GM23338 (cell line): ENCODE measurements at regions not wholly inside any gene's neighbourhood (a gene's known extent, or its start where the extent isn't known, plus 50 kb on each side); places are given as distances from the start of the nearest gene placed in this dataset.

Experiments used
- ATAC-seq: fragments of 200-7000 bp; cut with Tn5 transposase; 3 replicates; pipeline ENCODE4 v1.9.1; 2020
- DNase-seq: peaks from one replicate; pipeline ENCODE4 v3.0.0-alpha.2; 2015; ENCODE audit warnings: low spot score
- H2AFZ ChIP-seq: fragments of 200-600 bp; sonication (generic); 2 replicates; pipeline ENCODE4 v1.8.0; 2016; ENCODE audit warnings: antibody characterized with exemption, mild to moderate bottlenecking, moderate library complexity
- H3F3A ChIP-seq: fragments of 200-600 bp; sonication (generic); replicated peaks from 2 replicates; pipeline ENCODE4 v1.8.0; 2017; ENCODE audit warnings: antibody characterized with exemption, mixed run types, low read depth
- H3K27ac ChIP-seq: fragments of 200-600 bp; sonication (generic); 2 replicates; pipeline ENCODE4 v1.6.1; 2016; ENCODE audit warnings: low read depth
- H3K27me3 ChIP-seq: fragments of 200-600 bp; sonication (generic); 2 replicates; pipeline ENCODE4 v1.8.0; 2016; ENCODE audit warnings: mild to moderate bottlenecking, mixed run types, moderate library complexity; ENCODE audit not compliant: insufficient read depth
- H3K36me3 ChIP-seq: fragments of 200-600 bp; sonication (generic); 2 replicates; pipeline ENCODE4 v1.8.0; 2016; ENCODE audit warnings: mild to moderate bottlenecking; ENCODE audit not compliant: insufficient read depth
- H3K4me1 ChIP-seq: fragments of 200-600 bp; sonication (generic); 2 replicates; pipeline ENCODE4 v1.8.0; 2016; ENCODE audit warnings: mild to moderate bottlenecking, moderate library complexity; ENCODE audit not compliant: insufficient read depth
- H3K4me2 ChIP-seq: fragments of 200-600 bp; sonication (generic); 2 replicates; pipeline ENCODE4 v1.7.1; 2017; ENCODE audit warnings: mixed run types
- H3K4me3 ChIP-seq: fragments of 200-600 bp; sonication (generic); 2 replicates; pipeline ENCODE4 v1.6.1; 2016; ENCODE audit warnings: mixed run types
- H3K79me2 ChIP-seq: fragments of 200-600 bp; sonication (generic); replicated peaks from 2 replicates; pipeline ENCODE4 v1.8.0; 2017; ENCODE audit warnings: mild to moderate bottlenecking; ENCODE audit not compliant: insufficient read depth
- H3K9me2 ChIP-seq: fragments of 200-600 bp; sonication (generic); 2 replicates; pipeline ENCODE4 v1.8.0; 2017; ENCODE audit not compliant: insufficient read depth
- H4K20me1 ChIP-seq: fragments of 200-600 bp; sonication (generic); replicated peaks from 2 replicates; pipeline ENCODE4 v1.8.0; 2017; ENCODE audit warnings: mild to moderate bottlenecking; ENCODE audit not compliant: insufficient read depth
- H3K27ac Mint-ChIP-seq: 2 replicates; pipeline ENCODE4 v1.8.0; 2020; ENCODE audit warnings: inconsistent platforms, mild to moderate bottlenecking, moderate library complexity, mixed read lengths
- H3K27me3 Mint-ChIP-seq: 3 replicates; pipeline ENCODE4 v1.8.0; 2022; ENCODE audit warnings: low read depth, mild to moderate bottlenecking, moderate library complexity, mixed read lengths, inconsistent platforms; ENCODE audit not compliant: insufficient read depth, poor library complexity
- H3K36me3 Mint-ChIP-seq: 3 replicates; pipeline ENCODE4 v1.8.0; 2021; ENCODE audit warnings: low read depth, mild to moderate bottlenecking, inconsistent platforms, moderate library complexity, mixed read lengths
- H3K4me1 Mint-ChIP-seq: 3 replicates; pipeline ENCODE4 v1.8.0; 2020; ENCODE audit warnings: mild to moderate bottlenecking, inconsistent platforms, mixed read lengths
- H3K4me3 Mint-ChIP-seq: 3 replicates; pipeline ENCODE4 v1.8.0; 2021; ENCODE audit warnings: moderate library complexity, mild to moderate bottlenecking, inconsistent platforms, mixed read lengths
- H3K9me3 Mint-ChIP-seq: 3 replicates; pipeline ENCODE4 v1.8.0; 2020; ENCODE audit warnings: moderate library complexity, mild to moderate bottlenecking, inconsistent platforms, mixed read lengths
- CREB1 ChIP-seq: fragments of 250-450 bp; sonication (Bioruptor Pico); IDR thresholded peaks from 2 replicates; pipeline ENCODE4 v1.5.0; 2020; ENCODE audit warnings: low read depth, mild to moderate bottlenecking, moderate library complexity
- ETS1 ChIP-seq: IDR thresholded peaks from 2 replicates; pipeline ENCODE4 v1.6.1; 2016; ENCODE audit warnings: antibody characterized with exemption
- EZH2 ChIP-seq: fragments of 200-600 bp; sonication (generic); IDR thresholded peaks from one replicate; pipeline ENCODE4 v1.8.0; 2017; ENCODE audit warnings: antibody characterized with exemption, mild to moderate bottlenecking, low read depth; ENCODE audit not compliant: unreplicated experiment
- EZH2phosphoT487 ChIP-seq: fragments of 200-600 bp; sonication (generic); IDR thresholded peaks from one replicate; pipeline ENCODE4 v1.8.1; 2018; ENCODE audit warnings: antibody characterized with exemption; ENCODE audit not compliant: unreplicated experiment
- JUNB ChIP-seq: IDR thresholded peaks from one replicate; pipeline ENCODE4 v1.6.1; 2016; ENCODE audit warnings: antibody characterized with exemption; ENCODE audit not compliant: unreplicated experiment
- NANOG ChIP-seq: IDR thresholded peaks from 2 replicates; pipeline ENCODE4 v1.6.1; 2016; ENCODE audit warnings: antibody characterized with exemption, borderline replicate concordance
- POLR2AphosphoS5 ChIP-seq: IDR thresholded peaks from 2 replicates; pipeline ENCODE4 v1.6.1; 2016; ENCODE audit warnings: antibody characterized with exemption, low read depth
- REST ChIP-seq: IDR thresholded peaks from one replicate; pipeline ENCODE4 v1.6.1; 2018; ENCODE audit warnings: antibody characterized with exemption; ENCODE audit not compliant: unreplicated experiment
- STAT1 ChIP-seq: IDR thresholded peaks from one replicate; pipeline ENCODE4 v1.6.1; 2016; ENCODE audit warnings: antibody characterized with exemption; ENCODE audit not compliant: unreplicated experiment
- ZNF114 ChIP-seq: fragments of 250-450 bp; sonication (Bioruptor Pico); IDR thresholded peaks from 2 replicates; pipeline ENCODE4 v1.5.0; 2020; ENCODE audit warnings: mild to moderate bottlenecking, moderate library complexity
- ZNF331 ChIP-seq: fragments of 250-450 bp; sonication (Bioruptor Pico); IDR thresholded peaks from 2 replicates; pipeline ENCODE4 v1.5.0; 2020; ENCODE audit warnings: low read depth, mild to moderate bottlenecking, moderate library complexity

DNA sequence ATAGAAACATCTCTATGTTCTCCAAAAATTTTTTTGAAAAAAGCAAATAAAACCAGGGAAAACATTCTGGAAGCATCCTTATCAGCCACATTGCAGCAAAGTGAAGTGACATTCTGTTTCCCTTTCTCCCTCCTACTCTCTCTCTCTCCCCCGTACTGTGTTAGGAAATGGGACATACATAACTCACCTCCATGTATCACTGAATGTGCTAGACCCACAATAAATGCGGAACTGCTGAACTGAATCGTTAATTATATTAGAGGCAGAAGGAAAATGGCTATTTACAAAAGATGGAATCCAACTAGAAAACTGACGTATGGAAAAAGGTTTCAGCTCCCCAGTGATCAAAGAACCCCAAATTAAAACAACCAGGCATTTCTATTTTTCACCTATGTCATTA is 129.8 kb downstream of the MINAR1 start:
- TF ChIP-seq STAT1 (no peak), EZH2phosphoT487 (no peak), REST (no peak), POLR2AphosphoS5 (no peak), NANOG (no peak), EZH2 (no peak), JUNB (no peak), ETS1 (no peak), ZNF331 (CRISPR knock-in tag) (no peak), CREB1 (CRISPR knock-in tag) (no peak), ZNF114 (CRISPR knock-in tag) (no peak)
- Mint-ChIP-seq H3K36me3 (no peaks in the 10 kb centered on the region; the same call in 2 of the 3 replicates), H3K4me3 (no peak overlapping the region), H3K27ac (no peak overlapping the region), H3K4me1 (no peaks in the 10 kb centered on the region), H3K9me3 (peaks cover 5% of the 10 kb centered on the region; the same call in 1 of the 3 replicates), H3K27me3 (peaks cover 2% of the 10 kb centered on the region)
- Histone ChIP-seq H3K27me3 (no peaks in the 10 kb centered on the region), H4K20me1 (no peaks in the 10 kb centered on the region), H3K9me2 (no peaks in the 10 kb centered on the region), H3F3A (no peaks in the 10 kb centered on the region), H3K4me1 (no peaks in the 10 kb centered on the region), H3K79me2 (no peaks in the 10 kb centered on the region), H3K4me3 (no peak overlapping the region), H3K4me2 (no peak overlapping the region), H3K27ac (no peak overlapping the region), H3K36me3 (no peaks in the 10 kb centered on the region), H2AFZ (peak overlapping the region; percentile 91)
- ATAC-seq (no peak), DNase-seq (no peak)

- H3K9me2 ChIP-seq: no peaks in the 10 kb centered on the region
- no peak overlapping the region for H3K4me3 ChIP-seq
- Mint-ChIP-seq H3K4me1 (no peaks in the 10 kb centered on the region), H3K9me3 (peaks cover 5% of the 10 kb centered on the region; the same call in 1 of the 3 replicates), H3K27ac (no peak overlapping the region), H3K4me3 (no peak overlapping the region), H3K27me3 (peaks cover 2% of the 10 kb centered on the region), H3K36me3 (no peaks in the 10 kb centered on the region; the same call in 2 of the 3 replicates)
- no peaks in the 10 kb centered on the region for H3K36me3 ChIP-seq
- DNase-seq (peak; percentile 2), ATAC-seq (no peak)
- no peaks in the 10 kb centered on the region for H3K27me3 ChIP-seq
- H3K79me2 ChIP-seq: no peaks in the 10 kb centered on the region
- H3K27ac ChIP-seq: no peak overlapping the region
- no peaks in the 10 kb centered on the region for H3K4me1 ChIP-seq
- no peaks in the 10 kb centered on the region for H4K20me1 ChIP-seq
- no peaks in the 10 kb centered on the region for H3F3A ChIP-seq
- H2AFZ ChIP-seq: peak overlapping the region; percentile 91
- H3K4me2 ChIP-seq: no peak overlapping the region
- no peak for TF ChIP-seq EZH2phosphoT487
- TF ChIP-seq ZNF114 (CRISPR knock-in tag): no peak
- TF ChIP-seq CREB1 (CRISPR knock-in tag): no peak
Observed at GRCh38 chr15:79562403-79562815, 130.3 kb downstream of the MINAR1 start.
